Stimulated activated CD4-positive, alpha-beta T cell treated with anti-CD3 and anti-CD28 coated beads, Interleukin-4, amount 100 ng/mL, for 24 hours (primary cell): ENCODE measurements at regions not wholly inside any gene's neighbourhood (a gene's known extent, or its start where the extent isn't known, plus 50 kb on each side); places are given as distances from the start of the nearest gene placed in this dataset.

Source experiments
- DNase-seq: peaks from one replicate; pipeline ENCODE4 v3.0.0-alpha.2; 2020

DNA sequence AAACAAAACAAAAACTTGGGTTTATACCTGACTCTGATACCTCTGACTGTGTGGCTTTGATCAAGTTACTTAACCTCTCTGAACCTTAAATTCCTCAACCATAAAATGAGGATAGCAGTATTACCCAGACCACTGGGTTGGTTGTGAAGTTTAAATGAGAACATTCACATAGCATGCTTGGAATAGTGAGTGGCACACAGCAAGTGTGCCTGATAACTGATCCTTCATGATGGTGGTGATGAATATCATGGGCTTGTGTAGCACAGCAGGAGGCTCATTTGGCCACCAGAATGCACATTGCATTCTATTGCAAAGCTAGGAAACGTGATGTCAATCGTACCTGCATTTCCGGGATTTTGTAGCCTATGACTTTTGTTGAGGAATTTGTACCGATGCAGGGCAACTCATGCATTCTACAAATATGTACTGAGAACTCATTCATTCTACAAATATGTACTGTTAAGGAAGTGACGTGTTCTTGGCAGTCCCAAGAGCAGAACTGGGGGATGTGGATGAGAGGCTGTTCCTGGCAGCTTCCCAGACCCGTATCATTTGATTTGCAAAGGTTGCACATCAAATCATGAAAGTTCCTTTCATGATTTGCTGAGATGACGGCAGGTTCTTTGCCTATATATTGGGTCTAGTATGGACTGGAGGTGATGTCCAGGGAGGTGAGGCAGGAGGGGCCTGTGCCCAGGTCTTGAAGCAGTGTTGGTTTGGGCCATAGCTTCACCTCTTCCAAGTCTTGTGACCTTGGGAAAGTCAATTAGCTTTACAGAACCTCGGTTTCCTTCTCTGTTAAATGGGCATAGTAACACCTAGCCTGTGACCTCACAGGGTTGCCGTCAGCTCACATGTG lies 94.6 kb upstream of the SMNDC1 start:
- no peak for DNase-seq

DNA sequence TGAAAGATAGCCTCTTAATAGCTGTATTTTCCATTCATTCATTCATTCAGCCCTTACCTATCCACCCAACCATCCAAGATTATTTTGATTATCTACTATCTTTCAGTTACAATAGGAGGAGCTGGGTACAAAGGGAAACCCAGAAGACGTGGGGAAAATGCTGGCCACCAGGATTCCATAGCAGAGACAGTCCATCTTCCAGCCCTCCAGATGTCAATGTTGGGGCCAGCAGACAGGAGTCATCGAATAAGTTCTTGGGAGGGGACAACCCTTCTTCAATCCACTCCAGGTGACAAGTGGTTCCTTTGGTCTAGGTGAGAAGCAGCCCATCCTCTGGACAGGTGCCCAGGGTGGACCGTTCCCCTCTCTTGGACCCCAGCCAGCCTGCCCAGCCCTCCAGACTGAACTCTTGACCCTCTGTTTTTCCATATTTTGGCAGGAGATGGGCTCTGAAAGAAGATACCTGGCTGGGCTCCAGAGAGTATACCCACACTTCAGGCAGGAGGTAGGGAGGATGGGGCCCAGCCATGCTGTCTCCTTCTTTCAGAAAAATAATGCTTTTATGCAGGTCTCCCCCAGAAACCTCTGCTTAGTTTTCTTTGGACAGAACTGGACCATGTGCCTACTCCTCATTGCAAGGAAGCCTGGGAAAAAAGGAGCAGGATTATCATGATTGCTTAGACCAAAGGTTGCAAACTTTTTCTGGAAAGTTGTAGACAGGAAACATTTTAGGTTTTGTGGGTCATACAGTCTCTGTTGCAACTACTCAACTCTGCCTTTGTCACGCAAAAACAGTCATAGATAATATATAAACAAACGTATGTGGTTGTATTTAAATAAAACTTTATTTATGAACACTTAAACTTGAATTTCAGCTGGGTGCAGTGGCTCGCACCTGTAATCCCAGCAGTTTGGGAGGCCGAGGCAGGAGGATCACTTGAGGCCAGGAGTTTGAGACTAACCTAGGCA lies 95.5 kb upstream of the SMNDC1 start:
- DNase-seq = no peak

DNA sequence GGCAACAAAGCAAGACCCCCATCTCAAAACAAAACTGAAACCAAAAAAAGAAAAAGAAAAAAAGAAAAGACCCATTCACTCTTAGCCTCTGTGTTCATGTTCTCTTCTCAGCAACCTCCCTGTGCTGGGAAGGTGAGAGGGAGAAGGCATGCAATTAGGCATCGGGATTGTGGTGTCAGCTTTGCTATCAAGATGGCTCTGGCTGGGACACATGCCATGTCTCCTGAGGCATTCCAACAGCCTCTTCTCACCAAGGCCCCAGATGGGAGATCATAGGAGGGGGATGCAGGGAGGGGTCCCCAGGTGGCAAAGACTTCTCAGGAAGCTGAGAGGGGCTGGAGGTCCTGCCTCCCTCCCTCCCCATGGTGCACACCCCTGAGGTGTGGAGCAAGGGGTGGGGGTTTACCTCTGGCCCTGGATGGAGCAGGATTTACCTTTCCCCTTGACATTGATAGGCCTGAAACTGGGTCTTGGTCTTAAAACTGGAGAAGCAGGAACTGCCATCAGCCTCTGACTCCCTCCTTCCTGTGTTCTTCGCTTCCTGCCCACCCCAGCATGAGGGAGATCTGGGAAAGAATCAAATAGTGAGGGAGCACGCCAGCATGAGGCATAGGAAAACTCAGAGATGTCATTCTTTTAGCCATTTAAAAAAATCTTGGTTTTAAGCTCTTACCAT lies 96.2 kb upstream of the DUSP5 start:
- DNase-seq = no peak

GRCh38 chr10:110402077-110402416 lies 95.7 kb upstream of the DUSP5 start:
- DNase-seq = no peak

- DNase-seq = no peak
These were observed 94.1 kb upstream of the DUSP5 start for GRCh38 chr10:110403593-110403992.

DNA sequence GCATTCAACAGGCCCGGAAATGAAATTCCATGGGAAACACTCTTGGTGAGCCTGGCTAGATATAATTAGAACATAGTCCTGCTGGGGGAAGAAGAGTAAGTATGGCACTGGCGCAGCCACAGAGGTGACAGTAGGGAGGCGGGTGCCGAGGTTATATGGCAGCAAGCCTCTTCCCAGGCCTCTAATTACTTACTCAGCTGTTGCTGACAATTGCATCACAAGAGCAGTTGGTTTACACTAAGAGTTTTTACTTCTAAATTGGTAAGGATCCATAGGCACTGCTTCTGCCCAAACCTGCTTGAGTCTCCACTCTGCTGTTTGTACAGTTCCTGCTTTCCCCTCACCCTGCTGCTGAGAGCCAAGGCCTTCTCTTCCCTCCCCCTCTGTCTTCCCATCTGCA lies 93.3 kb upstream of the DUSP5 start:
- no peak for DNase-seq

- DNase-seq = no peak
These were observed 92.9 kb upstream of the DUSP5 start for GRCh38 chr10:110404825-110405224.

- no peak for DNase-seq
These were observed 92.3 kb upstream of the DUSP5 start for GRCh38 chr10:110405380-110405779.

DNA sequence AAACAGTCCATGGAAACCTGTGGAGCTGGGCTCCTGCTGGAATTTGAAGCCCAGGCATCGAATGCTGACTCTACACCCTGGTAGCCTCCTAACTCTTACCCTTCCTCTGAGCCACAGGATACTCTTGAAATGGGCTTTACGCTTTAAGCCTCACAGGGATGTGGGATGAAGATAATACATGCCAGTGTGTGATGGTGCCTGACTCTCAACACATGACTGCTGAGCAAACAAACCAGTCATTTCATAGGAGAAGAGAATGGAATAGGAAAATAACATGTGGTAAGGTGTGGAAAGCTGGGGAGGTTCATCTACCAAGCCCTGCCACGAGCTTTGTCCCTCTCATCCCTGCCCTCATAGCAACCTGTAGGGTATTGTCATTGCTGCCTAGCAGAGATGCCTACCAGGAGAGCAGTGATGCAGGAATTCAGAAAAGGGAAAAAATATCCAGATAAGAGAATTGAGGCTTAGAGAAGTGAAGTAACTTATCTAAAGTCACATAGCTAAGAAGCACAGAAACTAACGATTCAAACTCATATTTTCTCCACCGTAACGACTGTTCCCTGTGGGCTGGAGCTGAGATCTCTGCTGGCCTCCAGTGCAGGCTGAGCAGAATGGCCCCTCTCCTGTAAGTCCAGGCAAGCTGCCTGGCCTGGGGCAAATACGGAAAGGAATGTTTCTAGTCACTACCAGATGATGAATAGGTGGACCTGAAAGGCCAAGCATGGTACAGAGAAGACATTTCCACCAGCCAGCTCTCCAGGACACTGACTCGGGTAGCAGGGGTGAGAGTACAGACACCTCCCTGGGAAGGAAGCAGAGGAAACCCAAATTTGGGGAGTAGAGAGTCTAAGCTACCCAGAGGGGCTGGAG lies 90.2 kb upstream of the DUSP5 start:
- DNase-seq = no peak

DNA sequence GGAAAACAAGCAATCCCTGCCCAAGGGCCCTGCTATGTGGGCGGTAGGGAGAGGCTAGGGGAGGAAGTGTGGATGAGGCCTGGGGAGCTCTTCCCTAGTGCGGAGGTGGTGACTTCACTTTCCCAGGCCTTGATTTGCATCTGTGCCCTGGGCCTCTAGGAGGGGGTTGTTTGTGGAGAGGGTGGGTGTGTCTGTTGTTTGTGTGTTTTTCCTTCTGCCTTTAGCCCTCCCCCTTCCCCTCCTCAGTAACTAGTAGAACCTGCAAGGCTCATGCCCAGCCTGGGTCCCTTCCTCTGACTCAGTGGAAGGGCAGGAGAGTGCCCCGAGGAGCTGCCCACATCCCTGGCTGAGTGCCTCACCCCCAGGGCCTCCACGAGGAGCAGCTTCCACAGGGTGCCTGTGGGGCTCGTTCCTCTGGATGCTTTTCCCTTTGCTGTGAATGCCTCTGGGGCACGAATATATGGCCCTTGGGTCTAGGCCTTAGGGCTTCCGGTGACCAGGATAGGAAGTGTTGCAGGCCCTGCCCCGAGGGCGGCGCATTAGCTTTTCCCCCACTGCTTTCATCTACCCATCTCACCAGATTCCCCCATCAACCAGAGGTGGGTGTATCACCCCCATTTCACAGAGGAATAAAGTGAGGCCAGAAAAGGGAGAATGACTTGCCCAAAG lies 89.4 kb upstream of the DUSP5 start:
- no peak for DNase-seq

DNA sequence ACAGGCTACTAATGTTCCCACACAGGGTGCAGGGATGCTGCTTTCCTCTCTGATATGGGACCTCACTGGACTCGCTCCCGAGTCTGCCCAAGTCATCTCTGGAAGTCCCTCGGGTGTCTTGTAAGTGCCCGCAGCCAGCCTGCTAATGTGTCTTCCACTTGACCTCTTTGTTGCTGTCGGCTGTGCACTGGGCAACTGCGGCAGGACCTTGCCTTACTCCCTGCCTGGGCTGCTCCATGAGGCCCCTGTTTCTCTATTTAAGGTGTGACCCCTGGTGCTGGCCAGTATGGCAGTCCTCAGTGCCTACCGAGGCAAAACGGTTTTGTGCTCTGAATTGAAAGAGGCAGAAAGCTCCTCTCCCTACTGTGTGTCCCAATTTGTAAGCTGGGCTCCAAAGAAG lies 88.8 kb upstream of the DUSP5 start:
- DNase-seq = no peak

GRCh38 chr10:110409488-110409887 lies 88.2 kb upstream of the DUSP5 start:
- DNase-seq = no peak

- no peak for DNase-seq
These were observed 87.8 kb upstream of the DUSP5 start for GRCh38 chr10:110409926-110410325.

DNA sequence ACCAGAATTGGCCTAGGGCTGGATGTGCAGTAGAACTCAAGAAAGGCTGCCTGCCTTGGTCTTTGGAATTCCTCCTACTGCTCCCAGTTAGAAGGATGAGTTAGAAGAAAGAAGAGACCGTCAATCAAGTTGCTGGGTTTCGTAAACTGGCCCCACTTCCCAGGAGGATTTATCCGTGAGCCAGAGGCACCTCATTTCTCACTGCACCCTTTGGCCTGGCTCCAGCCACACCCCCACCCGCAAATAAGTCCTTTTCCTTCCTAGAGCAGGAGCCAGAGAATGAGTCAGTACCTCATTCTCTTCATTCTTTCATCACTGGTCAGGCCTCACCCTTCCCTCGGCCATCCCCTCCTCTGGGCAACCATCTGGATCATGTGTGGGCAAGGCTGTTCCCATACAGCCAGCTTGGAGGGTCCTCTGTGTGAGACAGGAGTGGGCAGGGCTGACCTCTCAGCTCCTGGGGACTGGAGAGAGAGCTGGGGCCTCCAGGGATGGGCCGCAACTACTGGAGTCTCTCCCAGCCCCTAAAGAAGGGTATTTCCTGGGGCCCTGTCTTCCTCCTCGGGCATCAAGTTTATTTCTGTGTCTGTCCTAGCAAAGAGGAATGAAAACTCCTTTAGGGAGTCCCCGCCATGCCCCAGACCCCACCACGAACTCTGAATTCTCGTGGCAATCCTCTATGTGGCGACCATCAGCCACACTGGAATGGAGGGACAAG lies 87.2 kb upstream of the DUSP5 start:
- DNase-seq = no peak

DNA sequence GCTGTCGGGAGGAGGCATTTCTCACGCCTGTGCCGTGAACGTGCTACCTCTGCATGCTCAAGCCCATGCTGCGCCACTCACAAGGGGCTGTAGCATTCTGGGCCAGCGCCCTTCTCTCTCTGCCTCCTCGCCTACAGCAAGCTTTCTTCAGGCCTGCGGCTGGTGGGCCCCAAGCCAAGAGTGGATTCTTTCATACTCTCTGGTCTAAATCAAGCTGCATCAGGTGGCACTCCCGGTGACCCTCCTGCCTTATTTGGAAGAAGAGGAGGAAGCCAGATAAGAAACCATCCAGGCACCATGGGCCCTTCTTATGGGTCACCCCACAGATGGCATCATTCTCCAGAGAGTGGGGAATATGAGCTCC lies 86.7 kb upstream of the DUSP5 start:
- DNase-seq = no peak

DNA sequence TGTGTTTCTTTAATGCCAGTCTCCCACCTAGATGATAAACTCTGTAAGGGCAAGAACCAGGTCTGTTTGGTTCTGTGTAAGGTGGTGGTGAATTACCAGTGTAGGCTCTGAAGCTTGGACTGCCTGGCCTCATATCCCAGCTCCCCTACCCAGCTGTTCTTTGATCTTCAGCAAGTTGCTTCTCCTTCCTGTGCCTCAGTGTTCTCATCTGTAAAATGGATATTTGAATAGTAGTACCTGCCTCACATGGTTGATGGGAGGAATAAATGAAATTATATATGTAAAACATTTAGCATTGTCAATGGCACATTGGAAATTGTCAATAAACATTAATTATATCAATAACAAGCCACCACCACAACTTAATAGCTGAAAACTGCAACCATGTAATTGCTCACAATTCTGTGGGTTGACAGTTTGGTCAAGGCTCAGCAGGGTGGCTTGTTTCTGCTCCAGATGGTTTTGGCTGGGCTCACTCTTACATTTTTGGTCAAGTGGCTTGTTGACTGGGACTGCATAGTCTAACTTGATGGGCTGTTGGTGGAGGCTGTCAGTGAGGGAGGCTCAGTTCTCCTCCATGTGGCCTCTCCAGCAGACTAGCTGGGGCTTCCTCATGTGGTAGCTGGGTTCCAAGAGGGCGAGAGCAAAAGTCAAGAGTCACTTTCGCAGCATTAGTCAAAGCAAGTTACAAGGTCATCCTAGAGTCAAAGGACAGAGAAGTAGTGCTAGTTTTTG lies 84.5 kb upstream of the DUSP5 start:
- no peak for DNase-seq

GRCh38 chr10:110413903-110414547 lies 83.7 kb upstream of the DUSP5 start:
- no peak for DNase-seq

DNA sequence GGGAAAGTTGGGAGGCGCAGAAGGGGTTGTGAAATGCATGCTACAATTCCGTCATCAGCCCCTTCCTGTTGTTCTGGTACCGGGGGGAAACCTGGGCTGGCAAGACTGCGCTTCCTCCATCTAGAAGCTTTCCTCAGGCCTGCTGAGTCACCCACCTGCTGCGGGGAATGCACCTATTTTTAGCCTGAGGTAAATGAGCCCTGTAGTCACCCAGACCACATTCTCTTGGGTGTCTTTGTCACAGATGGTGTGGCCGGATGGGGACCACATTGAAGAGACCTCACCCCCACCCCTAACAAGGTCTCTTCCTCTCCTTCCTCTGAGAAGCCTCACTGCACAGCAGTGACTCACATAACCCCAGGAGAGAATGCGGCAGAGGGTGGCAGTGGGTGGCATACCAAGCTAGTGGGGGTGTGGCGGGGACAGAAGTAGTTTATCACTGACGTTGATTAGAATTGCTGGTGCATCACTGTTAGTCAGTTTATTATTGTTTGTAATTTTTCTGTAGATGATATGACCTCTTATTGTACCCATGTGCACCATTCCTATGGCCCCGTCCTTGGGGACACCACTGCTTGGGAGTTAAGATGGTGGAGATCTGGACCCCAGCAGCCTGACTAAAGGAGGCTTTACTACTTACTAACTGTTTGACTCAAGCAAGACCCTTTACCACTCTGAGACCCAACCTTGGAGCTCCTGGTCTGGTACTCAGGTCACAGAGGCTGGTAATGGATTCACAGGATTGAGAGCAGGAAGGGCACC lies 83.0 kb upstream of the DUSP5 start:
- DNase-seq = peak; percentile 90

DNA sequence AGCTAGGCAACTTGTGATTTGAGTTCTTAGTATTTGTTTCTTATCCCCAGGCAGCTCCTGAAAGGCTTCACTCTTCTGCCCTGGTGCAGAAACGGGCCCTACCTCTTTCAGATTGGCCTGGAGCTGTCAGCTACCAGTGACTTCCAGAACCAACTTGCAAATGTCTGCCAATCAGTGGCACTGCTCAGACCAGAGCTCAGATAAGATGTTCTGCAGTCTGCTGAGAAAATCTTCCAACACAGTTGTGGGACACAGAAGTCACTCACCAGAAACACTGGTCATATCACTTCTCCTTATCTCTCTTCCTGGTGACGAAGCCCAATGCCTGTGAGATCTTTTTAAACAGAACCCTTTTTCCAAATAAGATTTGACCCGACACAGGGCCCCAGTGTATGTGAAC lies 81.9 kb upstream of the DUSP5 start:
- no peak for DNase-seq
